SK-N-SH (cell line): ENCODE measurements at regions not wholly inside any gene's neighbourhood (a gene's known extent, or its start where the extent isn't known, plus 50 kb on each side); places are given as distances from the start of the nearest gene placed in this dataset.

ENCODE experiments used
- CTCF ChIA-PET: fragments of 300-600, 350-600 bp; formaldehyde crosslinking; extraction: SDS; loops from one replicate; lab custom pipeline; 2021; lab: Yijun Ruan, JAX
- POLR2A ChIA-PET: fragments of 350-600 bp; sonication (Branson Sonifier 250); formaldehyde crosslinking; extraction: SDS; loops from one replicate; lab custom pipeline; 2020; ENCODE audit warnings: antibody characterized with exemption, inconsistent platforms; lab: Yijun Ruan, JAX
- DNase-seq: peaks from one replicate; pipeline ENCODE4 v3.0.0; 2012
- H2AFZ ChIP-seq: fragments of 200-600 bp; sonication (generic); 2 replicates; pipeline ENCODE4 v1.8.1; 2016; ENCODE audit warnings: antibody characterized with exemption, mild to moderate bottlenecking, low read depth
- H3F3A ChIP-seq: fragments of 200-600 bp; sonication (generic); replicated peaks from 2 replicates; pipeline ENCODE3; 2016; ENCODE audit warnings: antibody characterized with exemption, mild to moderate bottlenecking; ENCODE audit not compliant: insufficient read depth
- H3K27ac ChIP-seq, 2 experiments: fragments of 200-500 bp in 1 of 2; fragments of 200-600 bp in 1 of 2; sonication (Bioruptor generic) in 1 of 2; sonication (generic), shearing (Covaris generic) in 1 of 2; 2 replicates each; pipeline versions ENCODE4 v1.5.1 to v1.6.1; 2014 to 2016; ENCODE audit warnings: low read depth in 2 of 2, inconsistent platforms in 1 of 2, low read length in 1 of 2, mild to moderate bottlenecking in 1 of 2, mixed read lengths in 1 of 2
- H3K27me3 ChIP-seq: fragments of 200-600 bp; sonication (generic), shearing (Covaris generic); 2 replicates; pipeline ENCODE4 v1.6.1; 2016; ENCODE audit warnings: mixed run types; ENCODE audit not compliant: insufficient read depth
- H3K36me3 ChIP-seq, 2 experiments: fragments of 200-500 bp in 1 of 2; fragments of 200-600 bp in 1 of 2; sonication (Bioruptor generic) in 1 of 2; sonication (generic) in 1 of 2; replicated peaks in 1 of 2; 2 replicates each; pipeline versions ENCODE3 to v1.5.1; 2014 to 2016; ENCODE audit warnings: low read length in 1 of 2, mild to moderate bottlenecking in 1 of 2; ENCODE audit not compliant: insufficient read depth in 2 of 2, control insufficient read depth in 1 of 2
- H3K4me1 ChIP-seq, 2 experiments: fragments of 200-500 bp in 1 of 2; fragments of 200-600 bp in 1 of 2; sonication (Bioruptor generic) in 1 of 2; sonication (generic), shearing (Covaris generic) in 1 of 2; 2 replicates each; pipeline versions ENCODE4 v1.5.1 to v1.6.1; 2014 to 2016; ENCODE audit warnings: low read depth in 1 of 2, low read length in 1 of 2, mixed run types in 1 of 2; ENCODE audit not compliant: insufficient read depth in 2 of 2, control insufficient read depth in 1 of 2
- H3K4me2 ChIP-seq: fragments of 200-600 bp; sonication (generic), shearing (Covaris generic); 2 replicates; pipeline ENCODE4 v1.6.1; 2017; ENCODE audit warnings: mixed run types
- H3K4me3 ChIP-seq, 2 experiments: fragments of 200-500 bp in 1 of 2; fragments of 200-600 bp in 1 of 2; sonication (Bioruptor generic) in 1 of 2; sonication (generic), shearing (Covaris generic) in 1 of 2; 2 replicates each; pipeline versions ENCODE4 v1.5.1 to v1.8.1; 2014 to 2016; ENCODE audit warnings: low read depth in 2 of 2, inconsistent platforms in 1 of 2, low read length in 1 of 2, mild to moderate bottlenecking in 1 of 2, mixed read lengths in 1 of 2, moderate library complexity in 1 of 2
- H3K79me2 ChIP-seq: fragments of 200-600 bp; sonication (generic); 2 replicates; pipeline ENCODE4 v1.8.1; 2017; ENCODE audit warnings: mild to moderate bottlenecking; ENCODE audit not compliant: insufficient read depth
- H3K9ac ChIP-seq: fragments of 200-600 bp; sonication (generic); 2 replicates; pipeline ENCODE4 v1.6.1; 2017; ENCODE audit warnings: mixed run types
- H3K9me2 ChIP-seq: fragments of 200-600 bp; sonication (generic); 2 replicates; pipeline ENCODE4 v1.6.1; 2017; ENCODE audit warnings: mixed run types
- H3K9me3 ChIP-seq: fragments of 200-600 bp; sonication (generic); 2 replicates; pipeline ENCODE4 v1.6.1; 2017; ENCODE audit warnings: mixed run types, mild to moderate bottlenecking, moderate library complexity
- H4K20me1 ChIP-seq: fragments of 200-600 bp; sonication (generic); 2 replicates; pipeline ENCODE4 v1.6.1; 2017; ENCODE audit warnings: mild to moderate bottlenecking, mixed run types; ENCODE audit not compliant: insufficient read depth
- CHD2 ChIP-seq: fragments of 150-350 bp; IDR thresholded peaks from 2 replicates; pipeline ENCODE4 v1.6.1; 2018; ENCODE audit warnings: low read length; ENCODE audit not compliant: partially characterized antibody
- ELF1 ChIP-seq: IDR thresholded peaks from 2 replicates; pipeline ENCODE4 v1.4.0; 2012
- EP300 ChIP-seq, 2 experiments: IDR thresholded peaks; 2 replicates each; pipeline versions ENCODE4 v1.4.0 to v1.6.1; 2012; ENCODE audit warnings: borderline replicate concordance in 1 of 2, low read depth in 1 of 2, low read length in 1 of 2
- EZH2phosphoT487 ChIP-seq: fragments of 200-600 bp; sonication (generic); IDR thresholded peaks from 2 replicates; pipeline ENCODE4 v1.6.1; 2017; ENCODE audit warnings: low read depth, mixed run types, mild to moderate bottlenecking, antibody characterized with exemption, moderate library complexity, borderline replicate concordance
- FOSL2 ChIP-seq: IDR thresholded peaks from 2 replicates; pipeline ENCODE4 v1.4.0; 2012; ENCODE audit warnings: low read depth, mild to moderate bottlenecking, moderate library complexity, borderline replicate concordance
- GABPA ChIP-seq: IDR thresholded peaks from 2 replicates; pipeline ENCODE4 v1.4.0; 2012; ENCODE audit warnings: low read depth, mild to moderate bottlenecking
- GATA2 ChIP-seq: sonication (generic); formaldehyde crosslinking; IDR thresholded peaks from 2 replicates; pipeline ENCODE4 v1.5.0; 2020; ENCODE audit warnings: mild to moderate bottlenecking, missing genetic modification reagents
- JUND ChIP-seq: IDR thresholded peaks from 2 replicates; pipeline ENCODE4 v1.4.0; 2012
- MAX ChIP-seq: IDR thresholded peaks from 2 replicates; pipeline ENCODE4 v1.4.0; 2012; ENCODE audit warnings: low read depth
- MEF2A ChIP-seq: IDR thresholded peaks from 2 replicates; pipeline ENCODE4 v1.4.0; 2012; ENCODE audit warnings: low read depth, borderline replicate concordance
- MXI1 ChIP-seq: IDR thresholded peaks from 2 replicates; pipeline ENCODE4 v1.6.1; 2012; ENCODE audit warnings: mild to moderate bottlenecking, low read depth, low read length, improper control_type of control experiment
- NFIC ChIP-seq: IDR thresholded peaks from 2 replicates; pipeline ENCODE4 v1.4.0; 2012; ENCODE audit warnings: borderline replicate concordance
- PBX3 ChIP-seq: IDR thresholded peaks from 2 replicates; pipeline ENCODE4; 2012
- POLR2AphosphoS5 ChIP-seq: IDR thresholded peaks from 2 replicates; pipeline ENCODE4 v1.6.1; 2012; ENCODE audit warnings: low read depth, low read length
- RCOR1 ChIP-seq: fragments of 150-350 bp; IDR thresholded peaks from 2 replicates; pipeline ENCODE4 v1.6.1; 2017; ENCODE audit warnings: antibody characterized with exemption, low read length
- REST ChIP-seq: IDR thresholded peaks from 2 replicates; pipeline ENCODE4 v1.6.1; 2012; ENCODE audit warnings: mild to moderate bottlenecking, low read depth, low read length, moderate library complexity
- RFX5 ChIP-seq: IDR thresholded peaks from 2 replicates; pipeline ENCODE4 v1.6.1; 2012; ENCODE audit warnings: mild to moderate bottlenecking, improper control_type of control experiment, low read length
- RXRA ChIP-seq: IDR thresholded peaks from 2 replicates; pipeline ENCODE4 v1.4.0; 2012; ENCODE audit warnings: low read depth, mild to moderate bottlenecking, borderline replicate concordance
- SIN3A ChIP-seq: IDR thresholded peaks from 2 replicates; pipeline ENCODE4 v1.6.1; 2012; ENCODE audit warnings: low read depth, mild to moderate bottlenecking, low read length, moderate library complexity, borderline replicate concordance
- SMC3 ChIP-seq: IDR thresholded peaks from 2 replicates; pipeline ENCODE4 v1.6.1; 2012; ENCODE audit warnings: low read depth, low read length, improper control_type of control experiment
- TAF1 ChIP-seq: IDR thresholded peaks from 2 replicates; pipeline ENCODE4 v1.6.1; 2012; ENCODE audit warnings: low read depth, mild to moderate bottlenecking, low read length, moderate library complexity, borderline replicate concordance
- TCF12 ChIP-seq: IDR thresholded peaks from 2 replicates; pipeline ENCODE4 v1.4.0; 2012
- TEAD4 ChIP-seq: IDR thresholded peaks from 2 replicates; pipeline ENCODE4 v1.4.0; 2012; ENCODE audit warnings: mild to moderate bottlenecking, borderline replicate concordance; ENCODE audit not compliant: insufficient read depth
- USF1 ChIP-seq: IDR thresholded peaks from 2 replicates; pipeline ENCODE4 v1.4.0; 2012; ENCODE audit warnings: low read depth, borderline replicate concordance
- ZBTB33 ChIP-seq: IDR thresholded peaks from 2 replicates; pipeline ENCODE4 v1.4.0; 2012; ENCODE audit warnings: low read depth, borderline replicate concordance
- WGBS: methylation state at CpG from one replicate; pipeline ENCODE4 v1.1.6; 2017; ENCODE audit warnings: low lambda C conversion rate; 5-methylcytosine and 5-hydroxymethylcytosine counted together

- Histone ChIP-seq H3K9ac (peak overlapping the region; percentile 25; the same call in 1 of the 2 replicates), H3K79me2 (no peaks in the 10 kb centered on the region), H3K27me3 (no peaks in the 10 kb centered on the region), H3K36me3 (no peaks in the 10 kb centered on the region), H3K27ac (peak overlapping the region; percentile 84 to 88), H2AFZ (peak overlapping the region; percentile 15; the same call in 1 of the 2 replicates), H4K20me1 (no peaks in the 10 kb centered on the region), H3F3A (peaks cover 31% of the 10 kb centered on the region), H3K4me1 (peaks cover 18 to 20% of the 10 kb centered on the region in 2 experiments; a peak in 3 of 4 replicates), H3K9me2 (no peaks in the 10 kb centered on the region), H3K4me2 (peak overlapping the region; percentile 58), H3K9me3 (no peaks in the 10 kb centered on the region), H3K4me3 (peak overlapping the region; percentile 24 to 25; a peak in 2 of 4 replicates)
- POLR2A ChIA-PET: no interaction called here
- peak; percentile 29 for DNase-seq
- WGBS: 8% methylated on average over 9 of the region's 11 CpGs
- CTCF ChIA-PET: no interaction called here
- TF ChIP-seq SMC3: no peak
- TF ChIP-seq RXRA: peak; percentile 99
- TF ChIP-seq TCF12: peak; percentile 94
- TF ChIP-seq ELF1: no peak
- peak; percentile 61 for TF ChIP-seq MAX
- peak; percentile 70 to 90; a peak in 3 of 4 replicates for TF ChIP-seq EP300 (IDR thresholded peaks at IDR 0.05; ENCODE audit: borderline replicate concordance in 1 of 2, low read depth in 1 of 2, low read length in 1 of 2)
- TF ChIP-seq ZBTB33: 0 out of 2 replicates have a peak, but pooled peaks have one; percentile 48
- no peak for TF ChIP-seq USF1
- TF ChIP-seq SIN3A: peak; percentile 72; the same call in 1 of the 2 replicates
- peak; percentile 79 for TF ChIP-seq JUND
- TF ChIP-seq RFX5: no peak
- no peak for TF ChIP-seq TAF1
- peak; percentile 76 for TF ChIP-seq FOSL2
- TF ChIP-seq GATA2 (CRISPR knock-in tag): peak; percentile 44
- peak; percentile 98 for TF ChIP-seq NFIC
- TF ChIP-seq TEAD4: peak; percentile 89
- TF ChIP-seq RCOR1: peak; percentile 27; the same call in 1 of the 2 replicates
- peak; percentile 57; the same call in 1 of the 2 replicates for TF ChIP-seq MEF2A
- peak; percentile 8; the same call in 1 of the 2 replicates for TF ChIP-seq REST
- peak; percentile 85 for TF ChIP-seq PBX3
- TF ChIP-seq POLR2AphosphoS5: peak; percentile 73
- no peak for TF ChIP-seq EZH2phosphoT487
- TF ChIP-seq MXI1: no peak
- TF ChIP-seq GABPA: no peak; the same call in 1 of the 2 replicates
- peak; percentile 23 for TF ChIP-seq CHD2
Observed at GRCh38 chr5:93078082-93079038, 502.7 kb downstream of the NR2F1-AS1 start.
